ENCODE measurements at regions not wholly inside any gene's neighbourhood (a gene's known extent, or its start where the extent isn't known, plus 50 kb on each side); places are given as distances from the start of the nearest gene placed in this dataset.

GRCh38 chr6:6515691-6516607 lies 72.6 kb upstream of the LY86 start:
- no peak overlapping the region for H3K4me3 ChIP-seq (ENCODE audit: low read length)
- no peak for TF ChIP-seq ZNF274 (IDR thresholded peaks at IDR 0.05; ENCODE audit: low read depth, low read length)

- no peak for TF ChIP-seq ZNF274 (IDR thresholded peaks at IDR 0.05; ENCODE audit: low read depth, low read length)
Observed at GRCh38 chr6:6516666-6517458, 71.7 kb upstream of the LY86 start.

GRCh38 chr6:6518631-6519427 lies 69.7 kb upstream of the LY86 start:
- no peak overlapping the region for H3K4me3 ChIP-seq (ENCODE audit: low read length)
- no peak for TF ChIP-seq ZNF274 (IDR thresholded peaks at IDR 0.05; ENCODE audit: low read depth, low read length)

More at GRCh38 chr6:6516666-6517458, 71.7 kb upstream of the LY86 start:
- H3K4me3 ChIP-seq (ENCODE audit: low read length) = no peak overlapping the region

GRCh38 chr6:6521961-6522482 lies 66.5 kb upstream of the LY86 start:
- TF ChIP-seq ZNF274 (IDR thresholded peaks at IDR 0.05; ENCODE audit: low read depth, low read length) = no peak
- no peak overlapping the region for H3K4me3 ChIP-seq (ENCODE audit: low read length)

GRCh38 chr6:6522709-6523108 lies 65.8 kb upstream of the LY86 start:
- no peak overlapping the region for H3K4me3 ChIP-seq (ENCODE audit: low read length)
- TF ChIP-seq ZNF274 (IDR thresholded peaks at IDR 0.05; ENCODE audit: low read depth, low read length) = no peak

GRCh38 chr6:6524951-6525350 lies 63.6 kb upstream of the LY86 start:
- TF ChIP-seq ZNF274 (IDR thresholded peaks at IDR 0.05; ENCODE audit: low read depth, low read length) = no peak
- H3K4me3 ChIP-seq (ENCODE audit: low read length) = no peak overlapping the region

- no peak for TF ChIP-seq ZNF274 (IDR thresholded peaks at IDR 0.05; ENCODE audit: low read depth, low read length)
- no peak overlapping the region for H3K4me3 ChIP-seq (ENCODE audit: low read length)
Observed at GRCh38 chr6:6525933-6526332, 62.6 kb upstream of the LY86 start.

- no peak for TF ChIP-seq ZNF274 (IDR thresholded peaks at IDR 0.05; ENCODE audit: low read depth, low read length)
Observed at GRCh38 chr6:6529275-6529674, 59.2 kb upstream of the LY86 start.

GRCh38 chr6:6533176-6533575 lies 55.3 kb upstream of the LY86 start:
- no peak for TF ChIP-seq ZNF274 (IDR thresholded peaks at IDR 0.05; ENCODE audit: low read depth, low read length)
- no peak overlapping the region for H3K4me3 ChIP-seq (ENCODE audit: low read length)

More at GRCh38 chr6:6529275-6529674, 59.2 kb upstream of the LY86 start:
- H3K4me3 ChIP-seq (ENCODE audit: low read length) = no peak overlapping the region

- no peak overlapping the region for H3K4me3 ChIP-seq (ENCODE audit: low read length)
- no peak for TF ChIP-seq ZNF274 (IDR thresholded peaks at IDR 0.05; ENCODE audit: low read depth, low read length)
Observed at GRCh38 chr6:6534399-6534798, 54.1 kb upstream of the LY86 start.

- no peak overlapping the region for H3K4me3 ChIP-seq (ENCODE audit: low read length)
- no peak for TF ChIP-seq ZNF274 (IDR thresholded peaks at IDR 0.05; ENCODE audit: low read depth, low read length)
Observed at GRCh38 chr6:6537488-6538260, 50.8 kb upstream of the LY86 start.

GRCh38 chr6:6538261-6538660 lies 50.3 kb upstream of the LY86 start:
- H3K4me3 ChIP-seq (ENCODE audit: low read length) = no peak overlapping the region
- no peak for TF ChIP-seq ZNF274 (IDR thresholded peaks at IDR 0.05; ENCODE audit: low read depth, low read length)
